CD4-positive, alpha-beta memory T cell (primary cell): ENCODE measurements at regions not wholly inside any gene's neighbourhood (a gene's known extent, or its start where the extent isn't known, plus 50 kb on each side); places are given as distances from the start of the nearest gene placed in this dataset.

Source experiments
- CTCF ChIA-PET: fragments of 350-600 bp; sonication (Branson Sonifier 250); formaldehyde crosslinking; loops from one replicate; lab custom pipeline; 2021; ENCODE audit warnings: inconsistent platforms; ENCODE audit not compliant: partially characterized antibody; lab: Charles Lee
- POLR2A ChIA-PET: fragments of 350-600 bp; sonication (Branson Sonifier 250); formaldehyde crosslinking; loops from one replicate; lab custom pipeline; 2021; ENCODE audit not compliant: partially characterized antibody; lab: Charles Lee
- DNase-seq, 5 donors: peaks; one replicate each; pipeline versions ENCODE4 v3.0.0 to v3.0.0-alpha.2; 2020 to 2022; ENCODE audit warnings: mixed read lengths in 1 of 5
- H3K27ac ChIP-seq: one replicate; pipeline ENCODE4 v1.7.0; 2013; ENCODE audit warnings: low read depth, low read length
- H3K27me3 ChIP-seq: 2 replicates; pipeline ENCODE4 v1.7.0; 2013; ENCODE audit warnings: mild to moderate bottlenecking, low read length, moderate library complexity; ENCODE audit not compliant: insufficient read depth
- H3K36me3 ChIP-seq: 2 replicates; pipeline ENCODE4 v1.7.0; 2013; ENCODE audit warnings: mild to moderate bottlenecking, low read length, moderate library complexity; ENCODE audit not compliant: insufficient read depth
- H3K4me1 ChIP-seq: 2 replicates; pipeline ENCODE4 v1.7.0; 2013; ENCODE audit warnings: mild to moderate bottlenecking, low read length, moderate library complexity; ENCODE audit not compliant: insufficient read depth
- H3K4me3 ChIP-seq, 2 donors: one replicate each; pipeline ENCODE4 v1.7.0; 2013; ENCODE audit warnings: low read length in 2 of 2, mild to moderate bottlenecking in 1 of 2
- H3K9me3 ChIP-seq, 2 donors: one replicate each; pipeline ENCODE4 v1.7.0; 2013; ENCODE audit warnings: low read length in 2 of 2, control low read depth in 1 of 2; ENCODE audit not compliant: control insufficient read depth in 1 of 2
- H3K27ac Mint-ChIP-seq, 7 donors: one replicate each; pipeline ENCODE4 v1.8.0; 2020 to 2021; ENCODE audit warnings: mixed read lengths in 7 of 7, mild to moderate bottlenecking in 6 of 7, inconsistent platforms in 3 of 7, moderate library complexity in 3 of 7
- H3K27me3 Mint-ChIP-seq, 2 donors: one replicate each; pipeline ENCODE4 v1.8.0; 2020 to 2021; ENCODE audit warnings: mixed read lengths in 2 of 2
- H3K36me3 Mint-ChIP-seq, 2 donors: one replicate each; pipeline ENCODE4 v1.8.0; 2020 to 2021; ENCODE audit warnings: mixed read lengths in 2 of 2, inconsistent platforms in 1 of 2, mild to moderate bottlenecking in 1 of 2
- H3K4me1 Mint-ChIP-seq, 4 donors: one replicate each; pipeline ENCODE4 v1.8.0; 2020 to 2021; ENCODE audit warnings: mixed read lengths in 4 of 4, mild to moderate bottlenecking in 1 of 4
- H3K4me3 Mint-ChIP-seq, 8 donors: one replicate each; pipeline ENCODE4 v1.8.0; 2020 to 2021; ENCODE audit warnings: mixed read lengths in 8 of 8, mild to moderate bottlenecking in 7 of 8, moderate library complexity in 6 of 8, inconsistent platforms in 3 of 8
- H3K9me3 Mint-ChIP-seq, 8 donors: one replicate each; pipeline ENCODE4 v1.8.0; 2020 to 2021; ENCODE audit warnings: mixed read lengths in 8 of 8, mild to moderate bottlenecking in 5 of 8, inconsistent platforms in 3 of 8, moderate library complexity in 1 of 8
- intact Hi-C: fragments of 100-400 bp; cut with micrococcal nuclease; formaldehyde crosslinking; loops from one replicate; pipeline ENCODE4 v1.15.1; 2023

GRCh38 chr5:125750147-125750860 lies 672.9 kb upstream of the GRAMD2B start:
- Histone ChIP-seq H3K27ac (no peak overlapping the region), H3K27me3 (no peaks in the 10 kb centered on the region), H3K4me3 (no peak overlapping the region), H3K36me3 (no peaks in the 10 kb centered on the region), H3K4me1 (no peaks in the 10 kb centered on the region), H3K9me3 (no peaks in the 10 kb centered on the region)
- Mint-ChIP-seq H3K36me3 (no peaks in the 10 kb centered on the region), H3K9me3 (peaks cover 0 to 9% (median 2%) of the 10 kb centered on the region in 8 donors), H3K4me1 (no peaks in the 10 kb centered on the region), H3K4me3 (no peak overlapping the region), H3K27ac (no peak overlapping the region), H3K27me3 (no peaks in the 10 kb centered on the region)
- ChIA-PET POLR2A (no interaction called here), CTCF (no interaction called here)
- no peak for DNase-seq
- intact Hi-C loops: no loop called here

- DNase-seq: no peak
- H3K9me3 Mint-ChIP-seq: peaks cover 0 to 9% (median 2%) of the 10 kb centered on the region in 8 donors
- H3K4me3 ChIP-seq: no peak overlapping the region
- H3K4me3 Mint-ChIP-seq: no peak overlapping the region
- no peaks in the 10 kb centered on the region for H3K4me1 Mint-ChIP-seq
- H3K27me3 Mint-ChIP-seq: no peaks in the 10 kb centered on the region
- H3K4me1 ChIP-seq: no peaks in the 10 kb centered on the region
- ChIA-PET CTCF (no interaction called here), POLR2A (no interaction called here)
- H3K36me3 Mint-ChIP-seq: no peaks in the 10 kb centered on the region
- intact Hi-C loops: no loop called here
- H3K9me3 ChIP-seq: no peaks in the 10 kb centered on the region
- no peaks in the 10 kb centered on the region for H3K27me3 ChIP-seq
- H3K27ac ChIP-seq: no peak overlapping the region
- H3K36me3 ChIP-seq: no peaks in the 10 kb centered on the region
- H3K27ac Mint-ChIP-seq: no peak overlapping the region
Observed at GRCh38 chr5:125750861-125751186, 672.4 kb upstream of the GRAMD2B start.

- H3K27ac Mint-ChIP-seq: no peak overlapping the region
- H3K4me1 Mint-ChIP-seq: no peaks in the 10 kb centered on the region
- Histone ChIP-seq H3K4me1 (no peaks in the 10 kb centered on the region), H3K36me3 (no peaks in the 10 kb centered on the region), H3K9me3 (no peaks in the 10 kb centered on the region), H3K27ac (no peak overlapping the region), H3K27me3 (no peaks in the 10 kb centered on the region), H3K4me3 (no peak overlapping the region)
- intact Hi-C loops: no loop called here
- no peaks in the 10 kb centered on the region for H3K36me3 Mint-ChIP-seq
- ChIA-PET CTCF (no interaction called here), POLR2A (no interaction called here)
- no peaks in the 10 kb centered on the region for H3K27me3 Mint-ChIP-seq
- peaks cover 0 to 11% (median 6%) of the 10 kb centered on the region in 8 donors for H3K9me3 Mint-ChIP-seq
- H3K4me3 Mint-ChIP-seq: no peak overlapping the region
- DNase-seq: no peak
Observed at GRCh38 chr5:125756456-125756855, 666.8 kb upstream of the GRAMD2B start.

- Histone ChIP-seq H3K4me3 (no peak overlapping the region), H3K27me3 (no peaks in the 10 kb centered on the region), H3K4me1 (no peaks in the 10 kb centered on the region), H3K27ac (no peak overlapping the region), H3K36me3 (no peaks in the 10 kb centered on the region), H3K9me3 (no peaks in the 10 kb centered on the region)
- H3K36me3 Mint-ChIP-seq: no peaks in the 10 kb centered on the region
- H3K4me1 Mint-ChIP-seq: no peaks in the 10 kb centered on the region
- H3K27me3 Mint-ChIP-seq: no peaks in the 10 kb centered on the region
- DNase-seq: no peak
- ChIA-PET CTCF (no interaction called here), POLR2A (no interaction called here)
- H3K4me3 Mint-ChIP-seq: no peak overlapping the region
- H3K9me3 Mint-ChIP-seq: peaks cover 2 to 22% (median 5%) of the 10 kb centered on the region in 8 donors
- intact Hi-C loops: no loop called here
- no peak overlapping the region for H3K27ac Mint-ChIP-seq
Observed at GRCh38 chr5:125766706-125767105, 656.5 kb upstream of the GRAMD2B start.

- DNase-seq: no peak
- H3K27me3 ChIP-seq: no peaks in the 10 kb centered on the region
- intact Hi-C loops: no loop called here
- H3K27ac Mint-ChIP-seq: no peak overlapping the region
- no peak overlapping the region for H3K27ac ChIP-seq
- no peak overlapping the region for H3K4me3 Mint-ChIP-seq
- no peaks in the 10 kb centered on the region for H3K27me3 Mint-ChIP-seq
- H3K9me3 ChIP-seq: no peaks in the 10 kb centered on the region
- ChIA-PET POLR2A (no interaction called here), CTCF (no interaction called here)
- no peaks in the 10 kb centered on the region for H3K36me3 Mint-ChIP-seq
- peaks cover 0 to 16% (median under 1%) of the 10 kb centered on the region in 8 donors for H3K9me3 Mint-ChIP-seq
- no peaks in the 10 kb centered on the region for H3K4me1 Mint-ChIP-seq
- no peaks in the 10 kb centered on the region for H3K4me1 ChIP-seq
- H3K36me3 ChIP-seq: no peaks in the 10 kb centered on the region
- no peak overlapping the region for H3K4me3 ChIP-seq
Observed at GRCh38 chr5:125775896-125776295, 647.3 kb upstream of the GRAMD2B start.

GRCh38 chr5:125776656-125777139 lies 646.5 kb upstream of the GRAMD2B start:
- DNase-seq: no peak
- Mint-ChIP-seq H3K9me3 (peaks cover 0 to 16% (median 0%) of the 10 kb centered on the region in 8 donors), H3K36me3 (no peaks in the 10 kb centered on the region), H3K27ac (no peak overlapping the region), H3K27me3 (no peaks in the 10 kb centered on the region), H3K4me3 (no peak overlapping the region), H3K4me1 (no peaks in the 10 kb centered on the region)
- Histone ChIP-seq H3K27ac (no peak overlapping the region), H3K36me3 (no peaks in the 10 kb centered on the region), H3K4me3 (no peak overlapping the region), H3K27me3 (no peaks in the 10 kb centered on the region), H3K9me3 (no peaks in the 10 kb centered on the region), H3K4me1 (no peaks in the 10 kb centered on the region)
- ChIA-PET POLR2A (no interaction called here), CTCF (no interaction called here)
- intact Hi-C loops: no loop called here

GRCh38 chr5:125778791-125779190 lies 644.4 kb upstream of the GRAMD2B start:
- Histone ChIP-seq H3K9me3 (no peaks in the 10 kb centered on the region), H3K36me3 (no peaks in the 10 kb centered on the region), H3K4me1 (no peaks in the 10 kb centered on the region), H3K4me3 (no peak overlapping the region), H3K27me3 (no peaks in the 10 kb centered on the region), H3K27ac (no peak overlapping the region)
- no peaks in the 10 kb centered on the region for H3K27me3 Mint-ChIP-seq
- ChIA-PET POLR2A (no interaction called here), CTCF (no interaction called here)
- no peak overlapping the region for H3K4me3 Mint-ChIP-seq
- no peaks in the 10 kb centered on the region for H3K36me3 Mint-ChIP-seq
- no peak for DNase-seq
- no peaks in the 10 kb centered on the region for H3K4me1 Mint-ChIP-seq
- H3K9me3 Mint-ChIP-seq: peaks cover 0 to 14% (median 0%) of the 10 kb centered on the region in 8 donors
- H3K27ac Mint-ChIP-seq: no peak overlapping the region
- intact Hi-C loops: no loop called here
